Stomach (tissue), 4 donors: ENCODE measurements at regions not wholly inside any gene's neighbourhood (a gene's known extent, or its start where the extent isn't known, plus 50 kb on each side); places are given as distances from the start of the nearest gene placed in this dataset.

Experiments used
- POLR2A ChIP-seq, 4 donors: fragments of 450-650 bp; IDR thresholded peaks; one replicate each; pipeline ENCODE4 v1.6.1; 2016; ENCODE audit warnings: antibody characterized with exemption in 4 of 4, control low read depth in 2 of 4, mild to moderate bottlenecking in 1 of 4, moderate library complexity in 1 of 4
- TF ChIP-seq, protein P1 (sequence below), 7 experiments: fragments of 450-650 bp in 4 of 7; fragments of 200-600 bp in 3 of 7; sonication (generic) in 3 of 7; IDR thresholded peaks; one replicate each; pipeline ENCODE4 v1.5.1; 2016 to 2019; ENCODE audit warnings: antibody characterized with exemption in 7 of 7, control low read depth in 2 of 7, mild to moderate bottlenecking in 1 of 7

DNA sequence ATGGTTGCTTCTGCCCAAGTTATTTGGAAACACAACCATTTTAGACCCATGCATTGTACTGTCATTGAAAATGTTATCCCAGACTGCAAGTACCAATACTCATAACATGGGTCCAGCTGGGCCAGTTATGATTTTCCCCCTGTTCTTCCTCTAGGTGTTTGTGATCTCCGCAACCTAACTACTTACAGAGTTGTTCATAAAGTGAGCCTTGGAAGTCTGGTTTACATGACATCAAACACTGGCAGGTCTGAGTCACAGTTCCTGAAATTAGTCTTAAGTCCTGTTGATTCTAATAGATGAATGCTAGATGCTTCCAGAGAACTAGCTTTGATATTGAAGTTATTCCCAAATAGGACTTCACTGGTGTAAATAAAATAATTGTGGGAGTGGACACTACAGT, 487.0 kb downstream of the MED13L start:
- TF ChIP-seq, protein P1, sequence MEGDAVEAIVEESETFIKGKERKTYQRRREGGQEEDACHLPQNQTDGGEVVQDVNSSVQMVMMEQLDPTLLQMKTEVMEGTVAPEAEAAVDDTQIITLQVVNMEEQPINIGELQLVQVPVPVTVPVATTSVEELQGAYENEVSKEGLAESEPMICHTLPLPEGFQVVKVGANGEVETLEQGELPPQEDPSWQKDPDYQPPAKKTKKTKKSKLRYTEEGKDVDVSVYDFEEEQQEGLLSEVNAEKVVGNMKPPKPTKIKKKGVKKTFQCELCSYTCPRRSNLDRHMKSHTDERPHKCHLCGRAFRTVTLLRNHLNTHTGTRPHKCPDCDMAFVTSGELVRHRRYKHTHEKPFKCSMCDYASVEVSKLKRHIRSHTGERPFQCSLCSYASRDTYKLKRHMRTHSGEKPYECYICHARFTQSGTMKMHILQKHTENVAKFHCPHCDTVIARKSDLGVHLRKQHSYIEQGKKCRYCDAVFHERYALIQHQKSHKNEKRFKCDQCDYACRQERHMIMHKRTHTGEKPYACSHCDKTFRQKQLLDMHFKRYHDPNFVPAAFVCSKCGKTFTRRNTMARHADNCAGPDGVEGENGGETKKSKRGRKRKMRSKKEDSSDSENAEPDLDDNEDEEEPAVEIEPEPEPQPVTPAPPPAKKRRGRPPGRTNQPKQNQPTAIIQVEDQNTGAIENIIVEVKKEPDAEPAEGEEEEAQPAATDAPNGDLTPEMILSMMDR (IDR thresholded peaks at IDR 0.05), result no peak
- TF ChIP-seq POLR2A (IDR thresholded peaks at IDR 0.05), result no peak
